Body of pancreas (tissue), 4 donors: ENCODE measurements at regions not wholly inside any gene's neighbourhood (a gene's known extent, or its start where the extent isn't known, plus 50 kb on each side); places are given as distances from the start of the nearest gene placed in this dataset.

Source experiments
- CTCF ChIP-seq, 7 experiments: fragments of 450-650 bp in 4 of 7; fragments of 200-600 bp in 3 of 7; sonication (generic) in 3 of 7; IDR thresholded peaks; one replicate each; pipeline ENCODE4 v1.5.1; 2016 to 2019; ENCODE audit warnings: antibody characterized with exemption in 7 of 7
- POLR2A ChIP-seq, 3 donors: fragments of 450-650 bp; IDR thresholded peaks; one replicate each; pipeline ENCODE4 v1.6.1; 2016; ENCODE audit warnings: antibody characterized with exemption in 3 of 3, mild to moderate bottlenecking in 2 of 3

- no peak for TF ChIP-seq CTCF (IDR thresholded peaks at IDR 0.05)
- no peak for TF ChIP-seq POLR2A (IDR thresholded peaks at IDR 0.05)
These were observed 831.6 kb downstream of the KCNA4 start for GRCh38 chr11:29184939-29185890.
